ENCODE measurements at regions not wholly inside any gene's neighbourhood (a gene's known extent, or its start where the extent isn't known, plus 50 kb on each side); places are given as distances from the start of the nearest gene placed in this dataset.
"Not testable (repeated sequence)": the region's sequence is repeated elsewhere in the genome, so short reads cannot be mapped to it uniquely, and the experiment has no call there.

DNA sequence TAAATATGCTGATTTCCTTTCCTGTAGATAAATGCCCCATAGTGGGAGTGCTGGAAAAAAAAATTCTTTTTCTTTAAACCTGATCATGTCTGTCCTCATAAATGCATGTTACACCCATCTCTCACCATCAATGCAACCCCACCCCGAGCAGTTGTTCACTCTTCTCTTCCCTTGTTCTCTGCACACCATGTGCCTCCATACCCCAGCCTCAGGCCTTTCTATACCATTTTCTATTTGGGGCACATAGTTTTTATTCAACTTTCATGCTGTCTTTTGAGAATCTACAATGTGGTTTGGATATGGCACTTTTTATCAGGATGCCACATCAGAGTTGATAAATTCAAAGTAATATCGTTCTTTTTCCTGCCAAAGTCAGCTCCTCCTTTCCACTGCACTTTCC is 202.6 kb downstream of the POTED start:
- H3K4me3 ChIP-seq; intact Hi-C loops (cut with DNase I); H3K36me3 ChIP-seq; H3K27ac ChIP-seq; H3K27me3 ChIP-seq; FAIRE-seq; H3K9me3 ChIP-seq; DNase-seq; H3K4me1 ChIP-seq; ATAC-seq: not testable (repeated sequence)
- 48 to 52% methylated on average over 2 of the region's 2 CpGs for WGBS, 2 donors

DNA sequence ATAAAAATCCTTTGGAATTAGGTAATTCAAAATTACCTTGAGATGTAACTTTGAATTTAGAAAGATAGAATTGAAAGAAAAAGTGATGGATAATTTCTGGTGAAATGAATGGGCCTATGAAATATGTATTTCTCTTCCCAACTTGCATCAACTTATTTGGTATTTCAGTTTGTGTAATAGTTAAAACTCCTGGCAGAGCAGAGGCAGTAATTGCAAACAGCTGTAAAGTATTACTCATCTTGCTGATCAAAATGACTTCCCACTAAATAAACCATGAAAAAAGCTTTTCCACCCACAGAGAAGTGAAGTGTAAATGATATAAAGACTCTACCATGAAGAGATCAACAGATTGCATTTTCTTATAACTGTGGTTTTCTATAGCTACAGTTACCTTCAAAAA is 201.0 kb downstream of the POTED start:
- intact Hi-C loops (cut with DNase I); H3K4me1 ChIP-seq; H3K4me3 ChIP-seq; FAIRE-seq; H3K9me3 ChIP-seq; H3K36me3 ChIP-seq; ATAC-seq; H3K27ac ChIP-seq; DNase-seq; H3K27me3 ChIP-seq: not testable (repeated sequence)

- H3K36me3 ChIP-seq; intact Hi-C loops (cut with DNase I); H3K4me1 ChIP-seq; H3K4me3 ChIP-seq; ATAC-seq; H3K9me3 ChIP-seq; H3K27me3 ChIP-seq; H3K27ac ChIP-seq; DNase-seq; FAIRE-seq: not testable (repeated sequence)
- 36 to 68% methylated on average over 2 to 6 of the region's 7 CpGs for WGBS, 2 donors
These were observed 196.9 kb downstream of the POTED start for GRCh38 chr21:13806444-13806843.

GRCh38 chr21:13802757-13803156 is 193.2 kb downstream of the POTED start:
- H3K4me1 ChIP-seq; H3K4me3 ChIP-seq; DNase-seq; H3K27me3 ChIP-seq; FAIRE-seq; H3K27ac ChIP-seq; H3K9me3 ChIP-seq; H3K36me3 ChIP-seq; ATAC-seq; intact Hi-C loops (cut with DNase I): not testable (repeated sequence)
- WGBS, 2 donors = 70% methylated on average over 7 of the region's 7 CpGs

All from pancreas (tissue), 10 donors.